HepG2 (cell line): ENCODE measurements at regions not wholly inside any gene's neighbourhood (a gene's known extent, or its start where the extent isn't known, plus 50 kb on each side); places are given as distances from the start of the nearest gene placed in this dataset.
A peak's percentile ranks its signal among the peaks of the same experiment; 100 is the strongest.

Source experiments
- ARID3A ChIP-seq: IDR thresholded peaks from 2 replicates; pipeline ENCODE4 v1.6.1; 2012; ENCODE audit warnings: low read depth, low read length, improper control_type of control experiment
- CC2D1A ChIP-seq: sonication (generic); formaldehyde crosslinking; IDR thresholded peaks from 2 replicates; pipeline ENCODE4 v1.8.1; 2023; ENCODE audit warnings: mild to moderate bottlenecking, missing genetic modification reagents
- FOSL1 ChIP-seq: sonication (generic); formaldehyde crosslinking; IDR thresholded peaks from 2 replicates; pipeline ENCODE4 v1.9.0; 2021; ENCODE audit warnings: missing genetic modification reagents, borderline replicate concordance
- GLI4 ChIP-seq: sonication (generic); formaldehyde crosslinking; IDR thresholded peaks from 2 replicates; pipeline ENCODE4 v1.5.1; 2020; ENCODE audit warnings: missing genetic modification reagents, mild to moderate bottlenecking, moderate library complexity, borderline replicate concordance
- MED8 ChIP-seq: sonication (generic); formaldehyde crosslinking; IDR thresholded peaks from 2 replicates; pipeline ENCODE4 v1.8.1; 2023; ENCODE audit warnings: mild to moderate bottlenecking, missing genetic modification reagents; ENCODE audit not compliant: insufficient replicate concordance
- NFKBIZ ChIP-seq: IDR thresholded peaks from 2 replicates; pipeline ENCODE4 v1.6.1; 2018; ENCODE audit warnings: missing genetic modification reagents, missing compliant biosample characterization
- PHF21A ChIP-seq: sonication (generic); formaldehyde crosslinking; IDR thresholded peaks from 2 replicates; pipeline ENCODE4 v1.5.0; 2020; ENCODE audit warnings: mild to moderate bottlenecking, missing genetic modification reagents
- RBFOX2 ChIP-seq: fragments of 200-400 bp; formaldehyde crosslinking; IDR thresholded peaks from 2 replicates; pipeline ENCODE4 v1.6.1; 2017; ENCODE audit warnings: low read depth, mild to moderate bottlenecking, low read length
- RELA ChIP-seq: sonication (generic); formaldehyde crosslinking; IDR thresholded peaks from 2 replicates; pipeline ENCODE4 v1.4.0; 2020; ENCODE audit warnings: missing genetic modification reagents
- RERE ChIP-seq: IDR thresholded peaks from 2 replicates; pipeline ENCODE4 v1.6.1; 2016; ENCODE audit warnings: low read depth, missing genetic modification reagents, missing compliant biosample characterization
- SIN3A ChIP-seq: IDR thresholded peaks from 2 replicates; pipeline ENCODE4 v1.6.1; 2011; ENCODE audit warnings: low read depth, mild to moderate bottlenecking, control low read depth, low read length, borderline replicate concordance
- ZBTB4 ChIP-seq: sonication (generic); formaldehyde crosslinking; IDR thresholded peaks from 2 replicates; pipeline ENCODE4 v1.4.0; 2020; ENCODE audit warnings: missing genetic modification reagents, mild to moderate bottlenecking, borderline replicate concordance
- ZNF292 ChIP-seq: sonication (generic); formaldehyde crosslinking; IDR thresholded peaks from 2 replicates; pipeline ENCODE4 v1.8.1; 2022; ENCODE audit warnings: mild to moderate bottlenecking, low read depth, missing genetic modification reagents, borderline replicate concordance
- ZNF513 ChIP-seq: sonication (generic); formaldehyde crosslinking; conservative IDR thresholded peaks from 2 replicates; pipeline ENCODE4 v1.5.0; 2020; ENCODE audit warnings: missing genetic modification reagents
- ZNF605 ChIP-seq: sonication (generic); formaldehyde crosslinking; IDR thresholded peaks from 2 replicates; pipeline ENCODE4 v1.8.0; 2022; ENCODE audit warnings: mild to moderate bottlenecking, missing genetic modification reagents
- ZNF674 ChIP-seq: sonication (generic); formaldehyde crosslinking; IDR thresholded peaks from 2 replicates; pipeline ENCODE4 v1.5.0; 2020; ENCODE audit warnings: low read depth, mild to moderate bottlenecking, missing genetic modification reagents
- ZNF746 ChIP-seq: sonication (generic); formaldehyde crosslinking; IDR thresholded peaks from 2 replicates; pipeline ENCODE4 v1.8.0; 2022; ENCODE audit warnings: mild to moderate bottlenecking, missing genetic modification reagents

DNA sequence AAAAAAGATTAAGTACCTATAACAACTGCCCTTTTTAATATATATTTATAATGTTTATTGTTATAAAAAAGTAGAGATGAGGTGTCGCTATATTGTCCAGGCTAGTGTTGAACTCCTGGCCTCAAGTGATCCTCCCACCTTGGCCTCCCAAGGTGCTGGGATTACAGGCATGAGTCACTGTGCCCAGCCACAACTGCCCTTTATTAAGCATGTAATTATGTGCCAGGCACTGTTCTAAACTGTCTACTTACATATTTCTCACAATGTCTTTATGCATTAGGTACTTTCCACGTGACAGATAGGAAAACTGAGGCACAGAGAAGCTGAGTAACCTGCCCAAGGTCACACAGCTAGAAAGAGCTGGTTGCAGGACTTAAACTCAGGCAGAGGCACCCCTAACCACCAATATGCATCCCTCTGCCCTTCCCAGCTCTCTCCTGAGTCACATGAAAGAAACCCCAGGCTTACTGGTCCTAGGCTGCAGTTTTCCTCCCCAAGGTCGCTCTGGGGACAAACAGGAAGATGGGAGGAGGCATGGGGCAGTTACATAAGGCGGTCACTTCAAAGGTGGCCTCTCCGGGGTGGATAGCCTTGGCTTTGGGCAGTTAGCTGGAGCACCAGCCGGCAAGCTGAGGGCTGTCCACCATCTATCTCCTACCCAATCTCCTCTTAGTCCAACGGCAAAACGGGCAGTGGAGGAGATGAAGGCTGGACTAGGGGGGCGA is 54.6 kb upstream of the TBX3 start (continued):
- TF ChIP-seq ZBTB4 (CRISPR knock-in tag) (no peak; the same call in 1 of the 2 replicates), GLI4 (CRISPR knock-in tag) (no peak), ARID3A (no peak), ZNF292 (CRISPR knock-in tag) (peak; percentile 90; the same call in 1 of the 2 replicates), RBFOX2 (no peak), RELA (CRISPR knock-in tag) (no peak), CC2D1A (CRISPR knock-in tag) (no peak), ZNF513 (CRISPR knock-in tag) (no peak), SIN3A (no peak), NFKBIZ (CRISPR knock-in tag) (peak; percentile 51; the same call in 1 of the 2 replicates), ZNF746 (CRISPR knock-in tag) (peak; percentile 84; the same call in 1 of the 2 replicates), ZNF605 (CRISPR knock-in tag) (peak; percentile 26; the same call in 1 of the 2 replicates), RERE (peak; percentile 71; the same call in 1 of the 2 replicates), MED8 (peak; percentile 80), ZNF674 (no peak), FOSL1 (CRISPR knock-in tag) (no peak), PHF21A (CRISPR knock-in tag) (peak; percentile 91)
